ENCODE measurements at regions not wholly inside any gene's neighbourhood (a gene's known extent, or its start where the extent isn't known, plus 50 kb on each side); places are given as distances from the start of the nearest gene placed in this dataset.

GRCh38 chr1:4063516-4063915 lies 163.4 kb upstream of the C1orf174 start:
- Histone ChIP-seq H3K9me3 (no peaks in the 10 kb centered on the region), H3K27ac (no peak overlapping the region), H3K27me3 (peaks cover 9% of the 10 kb centered on the region), H3K4me3 (no peak overlapping the region), H3K36me3 (no peaks in the 10 kb centered on the region), H3K4me1 (no peaks in the 10 kb centered on the region)
- TF ChIP-seq POLR2AphosphoS5 (IDR thresholded peaks at IDR 0.05) (no peak), CTCF (IDR thresholded peaks at IDR 0.05) (no peak), POLR2A (IDR thresholded peaks at IDR 0.05) (no peak), EP300 (IDR thresholded peaks at IDR 0.05) (no peak)
- WGBS, 2 donors (ENCODE audit: low coverage in 1 of 2), result 83 to 84% methylated on average over 2 to 4 of the region's 7 CpGs
- ATAC-seq, result no peak

GRCh38 chr1:4064150-4064889 lies 164.2 kb upstream of the C1orf174 start:
- 65 to 81% methylated on average over 4 to 7 of the region's 7 CpGs for WGBS, 2 donors (ENCODE audit: low coverage in 1 of 2)
- H3K4me3 ChIP-seq, result no peak overlapping the region
- peaks cover 8% of the 10 kb centered on the region for H3K27me3 ChIP-seq
- no peaks in the 10 kb centered on the region for H3K4me1 ChIP-seq
- H3K9me3 ChIP-seq, result no peaks in the 10 kb centered on the region
- no peak overlapping the region for H3K27ac ChIP-seq
- no peak for TF ChIP-seq EP300 (IDR thresholded peaks at IDR 0.05)
- no peak for TF ChIP-seq POLR2A (IDR thresholded peaks at IDR 0.05)
- TF ChIP-seq POLR2AphosphoS5 (IDR thresholded peaks at IDR 0.05), result no peak
- TF ChIP-seq CTCF (IDR thresholded peaks at IDR 0.05), result no peak
- no peaks in the 10 kb centered on the region for H3K36me3 ChIP-seq
- ATAC-seq, result no peak

- Histone ChIP-seq H3K9me3 (no peaks in the 10 kb centered on the region), H3K27me3 (peaks cover 33% of the 10 kb centered on the region), H3K27ac (no peak overlapping the region), H3K4me3 (no peak overlapping the region), H3K4me1 (no peaks in the 10 kb centered on the region), H3K36me3 (no peaks in the 10 kb centered on the region)
- TF ChIP-seq POLR2AphosphoS5 (IDR thresholded peaks at IDR 0.05), result no peak
- TF ChIP-seq POLR2A (IDR thresholded peaks at IDR 0.05), result no peak
- no peak for TF ChIP-seq CTCF (IDR thresholded peaks at IDR 0.05)
- TF ChIP-seq EP300 (IDR thresholded peaks at IDR 0.05), result no peak
- 84 to 88% methylated on average over 1 to 3 of the region's 3 CpGs for WGBS, 2 donors (ENCODE audit: low coverage in 1 of 2)
- no peak for ATAC-seq
These were observed 167.0 kb upstream of the C1orf174 start for GRCh38 chr1:4066860-4067599.

GRCh38 chr1:4068076-4068475 lies 168.0 kb upstream of the C1orf174 start:
- no peaks in the 10 kb centered on the region for H3K36me3 ChIP-seq
- no peak overlapping the region for H3K4me3 ChIP-seq
- no peak for ATAC-seq
- no peaks in the 10 kb centered on the region for H3K4me1 ChIP-seq
- TF ChIP-seq EP300 (IDR thresholded peaks at IDR 0.05), result no peak
- TF ChIP-seq POLR2AphosphoS5 (IDR thresholded peaks at IDR 0.05), result no peak
- no peak for TF ChIP-seq CTCF (IDR thresholded peaks at IDR 0.05)
- no peak for TF ChIP-seq POLR2A (IDR thresholded peaks at IDR 0.05)
- 57 to 65% methylated on average over 4 of the region's 8 CpGs for WGBS, 2 donors (ENCODE audit: low coverage in 1 of 2)
- H3K27me3 ChIP-seq, result peaks cover 44% of the 10 kb centered on the region
- H3K27ac ChIP-seq, result no peak overlapping the region
- no peaks in the 10 kb centered on the region for H3K9me3 ChIP-seq

DNA sequence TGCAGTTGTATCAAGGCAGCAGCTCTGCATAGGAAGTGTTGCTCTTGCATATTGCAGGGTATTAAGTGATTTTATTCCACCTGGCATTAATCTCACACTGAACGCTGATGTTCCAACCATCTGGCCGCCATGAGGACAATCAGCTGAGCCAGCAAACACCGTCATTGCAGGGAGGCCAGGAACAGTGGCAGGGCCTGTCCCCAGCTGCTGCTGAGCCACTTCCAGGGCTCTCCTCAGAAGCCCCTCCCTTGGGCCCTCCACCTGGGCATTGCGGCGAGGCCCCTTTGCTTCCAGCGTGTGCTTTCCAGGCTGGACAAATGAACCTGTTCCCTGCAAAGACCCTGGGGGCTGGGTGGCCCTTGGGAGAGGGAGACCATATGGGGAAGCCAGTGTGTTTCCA lies 171.6 kb upstream of the C1orf174 start:
- Histone ChIP-seq H3K9me3 (no peaks in the 10 kb centered on the region), H3K27ac (no peak overlapping the region), H3K4me1 (no peaks in the 10 kb centered on the region), H3K27me3 (peaks cover 79% of the 10 kb centered on the region), H3K36me3 (no peaks in the 10 kb centered on the region), H3K4me3 (no peak overlapping the region)
- 23 to 57% methylated on average over 3 to 4 of the region's 6 CpGs for WGBS, 2 donors (ENCODE audit: low coverage in 1 of 2)
- TF ChIP-seq POLR2A (IDR thresholded peaks at IDR 0.05), result no peak
- no peak for TF ChIP-seq EP300 (IDR thresholded peaks at IDR 0.05)
- TF ChIP-seq POLR2AphosphoS5 (IDR thresholded peaks at IDR 0.05), result no peak
- no peak for TF ChIP-seq CTCF (IDR thresholded peaks at IDR 0.05)
- ATAC-seq, result no peak
